LNCaP clone FGC (cell line): ENCODE measurements at regions not wholly inside any gene's neighbourhood (a gene's known extent, or its start where the extent isn't known, plus 50 kb on each side); places are given as distances from the start of the nearest gene placed in this dataset.

ENCODE experiments used
- DNase-seq: peaks from one replicate; pipeline ENCODE4 v3.0.0-alpha.2; 2011; ENCODE audit warnings: low read depth
- H3K4me3 ChIP-seq: 2 replicates; pipeline ENCODE4 v1.5.1; 2011; ENCODE audit warnings: mild to moderate bottlenecking, low read depth, low read length, control low read depth
- CTCF ChIP-seq: IDR thresholded peaks from 2 replicates; pipeline ENCODE4 v1.5.1; 2012; ENCODE audit warnings: mild to moderate bottlenecking; ENCODE audit not compliant: control insufficient read depth, insufficient read depth; ENCODE audit errors: extremely low read depth

- no peak overlapping the region for H3K4me3 ChIP-seq
- TF ChIP-seq CTCF: no peak
- DNase-seq: no peak
These were observed 179.3 kb downstream of the XPNPEP1 start for GRCh38 chr10:109744020-109744419.

GRCh38 chr10:109743574-109743973 lies 179.7 kb downstream of the XPNPEP1 start:
- TF ChIP-seq CTCF: no peak
- DNase-seq: no peak
- H3K4me3 ChIP-seq: no peak overlapping the region

GRCh38 chr10:109743146-109743545 lies 180.2 kb downstream of the XPNPEP1 start:
- H3K4me3 ChIP-seq: no peak overlapping the region
- DNase-seq: no peak
- TF ChIP-seq CTCF: no peak

- no peak overlapping the region for H3K4me3 ChIP-seq
- DNase-seq: no peak
- no peak for TF ChIP-seq CTCF
These were observed 181.6 kb downstream of the XPNPEP1 start for GRCh38 chr10:109741712-109742111.

GRCh38 chr10:109740436-109740835 lies 182.9 kb downstream of the XPNPEP1 start:
- no peak for TF ChIP-seq CTCF
- DNase-seq: no peak
- H3K4me3 ChIP-seq: no peak overlapping the region

- H3K4me3 ChIP-seq: no peak overlapping the region
- DNase-seq: no peak
- no peak for TF ChIP-seq CTCF
These were observed 185.7 kb downstream of the XPNPEP1 start for GRCh38 chr10:109737626-109738025.

GRCh38 chr10:109737009-109737408 lies 186.3 kb downstream of the XPNPEP1 start:
- no peak overlapping the region for H3K4me3 ChIP-seq
- no peak for DNase-seq
- TF ChIP-seq CTCF: no peak
